ENCODE measurements at regions not wholly inside any gene's neighbourhood (a gene's known extent, or its start where the extent isn't known, plus 50 kb on each side); places are given as distances from the start of the nearest gene placed in this dataset.

DNA sequence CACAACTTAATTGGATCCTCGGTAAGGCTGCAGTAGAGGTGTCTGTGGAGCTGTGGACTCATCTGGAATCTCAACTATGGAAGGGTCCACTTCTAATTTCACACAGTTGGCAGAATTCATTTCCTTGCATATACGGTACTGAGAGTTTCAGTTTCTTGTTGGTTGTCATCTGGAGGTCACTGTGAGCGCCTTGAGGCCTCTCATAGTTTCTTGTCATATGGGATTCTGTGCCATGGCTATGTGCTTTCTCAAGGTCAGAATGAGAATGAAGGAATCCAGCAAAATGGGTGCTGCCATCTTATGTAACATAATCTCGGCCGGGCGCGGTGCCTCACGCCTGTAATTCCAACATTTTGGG is 298.2 kb downstream of the DOK5 start:
- TF ChIP-seq POLR2A (IDR thresholded peaks at IDR 0.05) = no peak
- TF ChIP-seq, protein P1, sequence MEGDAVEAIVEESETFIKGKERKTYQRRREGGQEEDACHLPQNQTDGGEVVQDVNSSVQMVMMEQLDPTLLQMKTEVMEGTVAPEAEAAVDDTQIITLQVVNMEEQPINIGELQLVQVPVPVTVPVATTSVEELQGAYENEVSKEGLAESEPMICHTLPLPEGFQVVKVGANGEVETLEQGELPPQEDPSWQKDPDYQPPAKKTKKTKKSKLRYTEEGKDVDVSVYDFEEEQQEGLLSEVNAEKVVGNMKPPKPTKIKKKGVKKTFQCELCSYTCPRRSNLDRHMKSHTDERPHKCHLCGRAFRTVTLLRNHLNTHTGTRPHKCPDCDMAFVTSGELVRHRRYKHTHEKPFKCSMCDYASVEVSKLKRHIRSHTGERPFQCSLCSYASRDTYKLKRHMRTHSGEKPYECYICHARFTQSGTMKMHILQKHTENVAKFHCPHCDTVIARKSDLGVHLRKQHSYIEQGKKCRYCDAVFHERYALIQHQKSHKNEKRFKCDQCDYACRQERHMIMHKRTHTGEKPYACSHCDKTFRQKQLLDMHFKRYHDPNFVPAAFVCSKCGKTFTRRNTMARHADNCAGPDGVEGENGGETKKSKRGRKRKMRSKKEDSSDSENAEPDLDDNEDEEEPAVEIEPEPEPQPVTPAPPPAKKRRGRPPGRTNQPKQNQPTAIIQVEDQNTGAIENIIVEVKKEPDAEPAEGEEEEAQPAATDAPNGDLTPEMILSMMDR (IDR thresholded peaks at IDR 0.05) = no peak
